GM19025 (cell line): ENCODE measurements at regions not wholly inside any gene's neighbourhood (a gene's known extent, or its start where the extent isn't known, plus 50 kb on each side); places are given as distances from the start of the nearest gene placed in this dataset.

Experiments used
- ATAC-seq: cut with Tn5 transposase; IDR thresholded peaks from one replicate; pipeline ENCODE4 v1.9.1; 2021; ENCODE audit warnings: mild to moderate bottlenecking, low read depth, moderate library complexity; ENCODE audit not compliant: unreplicated experiment

DNA sequence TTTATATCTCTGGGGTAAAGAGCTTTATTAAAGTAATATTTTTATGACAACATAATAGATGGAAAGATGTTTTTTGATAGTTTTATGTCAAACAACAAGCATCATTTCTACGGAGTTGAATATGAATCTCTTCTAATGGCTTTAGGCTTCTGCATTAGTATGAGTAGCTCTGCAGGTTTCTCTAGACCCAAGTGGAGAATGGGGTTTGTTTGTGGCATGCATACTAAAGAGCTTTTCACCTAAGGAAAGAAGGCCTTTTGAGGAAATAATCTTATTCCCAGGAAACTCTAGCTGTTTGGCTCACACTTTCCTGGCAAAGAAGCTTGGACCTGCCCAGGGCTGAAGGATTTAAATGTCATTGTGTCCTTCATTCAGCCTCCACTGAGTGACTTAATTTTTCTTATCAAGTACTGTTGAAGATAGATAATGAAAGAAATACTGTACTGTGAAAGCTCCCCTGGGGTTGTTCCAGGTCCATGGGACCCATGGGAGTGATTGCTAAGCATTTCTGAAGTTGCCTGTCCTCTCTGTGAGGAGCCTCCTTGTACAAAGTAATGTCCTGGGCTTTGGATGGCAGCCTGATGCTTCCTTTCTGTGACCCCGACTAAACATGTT lies 469.3 kb downstream of the LRIG3 start:
- ATAC-seq = no peak

DNA sequence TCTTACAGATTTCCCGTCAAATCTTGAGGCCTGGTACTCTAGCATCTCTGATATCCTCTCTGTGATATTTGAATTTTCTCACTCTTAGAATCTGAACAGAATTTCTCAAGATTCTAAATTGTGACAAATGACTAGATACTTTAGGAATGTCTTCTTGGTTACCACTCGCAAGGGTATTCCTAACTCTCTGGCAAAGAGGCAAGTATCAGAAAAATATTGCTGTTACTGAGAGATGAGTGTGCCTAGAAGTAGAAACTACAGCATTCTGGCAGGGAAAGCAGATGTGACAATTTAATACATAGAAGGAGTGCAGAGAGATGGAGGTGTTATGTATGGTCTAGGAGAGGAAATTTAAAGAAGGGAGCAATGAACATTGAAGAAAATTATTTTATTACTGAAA lies 467.8 kb downstream of the LRIG3 start:
- no peak for ATAC-seq

DNA sequence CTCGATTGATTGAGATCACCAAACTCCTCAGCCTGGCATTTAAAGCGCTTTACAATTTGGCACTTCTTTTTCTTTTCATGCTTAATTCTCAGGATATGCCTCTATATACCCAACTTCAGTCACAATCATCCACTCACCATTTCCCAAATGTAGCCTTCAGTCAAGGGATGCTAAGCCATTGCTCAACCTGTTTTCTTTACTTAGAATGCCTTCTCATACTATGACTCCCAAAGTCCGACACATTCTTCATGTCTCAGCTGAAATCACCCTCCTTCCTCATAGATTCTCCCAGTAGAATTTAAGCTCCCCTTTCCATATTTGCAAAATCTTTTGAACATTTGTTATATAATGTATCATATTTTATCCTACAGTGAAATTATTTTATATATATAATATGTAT lies 467.0 kb downstream of the LRIG3 start:
- no peak for ATAC-seq

DNA sequence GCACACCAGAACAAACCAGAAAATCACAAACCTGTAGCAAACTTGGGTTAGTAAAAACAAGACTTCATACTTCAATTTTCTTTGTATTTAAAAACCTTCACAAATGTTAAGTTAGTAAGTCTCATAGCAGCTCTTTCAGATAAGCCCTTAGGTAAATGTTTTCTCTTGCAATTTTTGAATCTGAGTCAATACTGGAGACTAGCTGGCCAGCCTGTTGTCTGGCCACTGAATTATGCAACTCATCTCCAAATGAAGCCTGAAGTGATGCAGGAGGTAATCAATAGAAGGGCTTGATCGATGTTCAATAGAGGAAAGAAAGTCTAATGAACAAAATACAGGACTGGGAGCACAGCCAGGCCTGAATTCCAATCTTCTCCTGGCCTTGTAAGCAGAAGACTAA lies 465.2 kb downstream of the LRIG3 start:
- no peak for ATAC-seq

DNA sequence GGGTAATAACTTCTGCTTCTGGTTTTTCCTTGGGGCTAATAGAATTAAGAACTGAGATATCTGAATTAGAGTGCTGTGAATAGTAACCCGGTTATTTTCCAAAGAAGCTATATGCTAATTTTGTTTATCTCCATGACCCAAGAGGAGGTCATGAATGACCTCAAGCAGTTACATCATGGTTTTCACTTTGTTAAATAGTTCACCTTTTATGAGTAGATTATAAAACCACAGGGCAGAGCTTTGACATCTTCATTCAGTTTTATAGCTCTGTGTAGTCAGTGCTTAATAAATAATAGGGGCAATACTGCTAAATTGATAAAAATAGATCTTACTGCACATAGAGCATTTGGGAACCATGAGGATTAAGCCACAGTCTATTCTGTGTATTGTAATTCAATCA lies 462.2 kb downstream of the LRIG3 start:
- no peak for ATAC-seq

DNA sequence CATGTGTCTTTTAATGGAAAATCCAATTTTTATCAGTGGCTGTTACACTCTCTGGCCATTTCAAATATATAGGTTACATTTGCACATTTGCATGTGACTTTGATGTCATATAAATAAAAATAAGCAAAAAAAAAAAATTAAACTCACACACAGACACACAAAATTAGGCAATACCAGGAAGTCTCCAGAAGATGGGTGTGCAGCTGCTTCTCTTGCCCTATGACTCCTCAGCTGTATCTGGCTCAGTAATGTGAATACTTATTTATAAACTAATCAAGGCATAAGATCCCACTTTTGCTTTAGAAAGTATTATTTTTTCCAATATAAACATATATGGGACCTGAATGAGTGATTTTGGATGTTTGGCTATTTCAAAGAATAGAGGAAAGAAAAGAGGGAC lies 461.1 kb downstream of the LRIG3 start:
- ATAC-seq = no peak

DNA sequence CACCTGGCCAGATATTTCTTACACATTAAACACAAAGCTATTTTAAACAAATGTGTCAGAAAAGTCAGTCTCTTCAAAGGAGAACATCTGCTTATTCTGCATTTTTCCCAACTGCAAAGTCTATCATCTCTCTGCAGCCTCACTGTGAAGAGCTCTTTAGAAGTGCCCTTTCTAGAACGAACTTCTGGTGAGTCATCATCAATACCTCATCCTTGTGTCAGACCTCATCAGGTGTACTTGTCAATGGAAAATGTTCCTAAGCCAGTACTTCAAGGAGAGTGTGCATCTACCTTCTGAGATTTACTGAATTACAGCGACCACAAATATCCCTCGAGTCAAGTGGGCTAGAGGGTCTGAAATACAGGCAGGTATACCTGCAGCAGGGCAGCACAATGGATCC lies 457.3 kb downstream of the LRIG3 start:
- ATAC-seq = no peak

DNA sequence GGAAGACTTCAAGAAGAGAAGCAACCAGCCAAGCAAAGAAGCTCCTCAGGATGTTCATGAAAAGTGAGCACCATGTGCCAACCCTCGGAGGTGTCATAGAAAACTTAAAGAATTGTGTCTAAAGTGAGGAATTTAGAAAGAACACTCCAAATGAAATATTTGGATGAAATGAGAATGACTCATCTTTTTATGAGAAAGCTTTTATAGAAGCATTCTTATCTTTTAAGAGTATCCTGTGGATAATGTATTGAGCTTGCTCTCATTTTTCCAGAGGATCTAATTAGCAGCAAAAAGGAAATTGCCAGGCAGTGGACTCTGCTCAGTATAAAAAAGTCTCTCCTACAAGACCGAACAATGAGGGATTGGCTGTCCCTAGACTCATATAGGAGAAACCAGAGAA lies 454.9 kb downstream of the LRIG3 start:
- no peak for ATAC-seq

DNA sequence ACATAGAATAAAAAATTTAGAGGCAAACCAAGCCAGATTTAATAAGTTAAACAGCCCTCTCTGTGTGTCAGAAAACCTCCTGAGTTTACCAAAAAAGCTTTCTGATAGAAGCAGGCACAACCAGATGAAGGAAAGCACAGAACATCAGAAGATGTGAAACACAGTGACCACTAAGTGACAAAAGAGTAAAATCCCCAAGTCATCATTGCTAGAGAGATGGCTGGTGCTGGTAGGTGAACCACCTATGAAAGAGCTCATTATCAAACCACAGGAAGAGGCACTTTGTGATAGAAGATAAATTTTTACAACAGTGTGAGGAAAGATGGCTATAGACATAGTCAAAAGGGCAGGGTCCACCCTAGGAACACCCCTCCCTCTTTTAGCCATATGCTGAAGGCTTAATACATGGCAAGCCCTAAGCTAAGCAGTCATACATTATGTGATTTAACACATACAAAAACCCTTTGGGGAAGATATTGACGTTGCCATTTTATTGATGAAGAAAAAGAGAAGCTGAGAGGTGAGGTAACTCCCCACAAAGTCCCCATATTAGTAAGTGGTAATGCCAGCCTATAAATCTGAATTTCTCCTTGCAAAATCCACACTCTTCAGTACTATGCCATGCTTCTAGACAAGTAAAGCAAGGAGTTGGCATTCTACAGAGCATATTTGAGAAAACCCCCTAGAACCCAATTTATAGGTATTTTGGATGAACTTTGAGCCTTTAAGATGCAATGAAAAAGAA lies 449.9 kb downstream of the LRIG3 start:
- ATAC-seq = no peak

DNA sequence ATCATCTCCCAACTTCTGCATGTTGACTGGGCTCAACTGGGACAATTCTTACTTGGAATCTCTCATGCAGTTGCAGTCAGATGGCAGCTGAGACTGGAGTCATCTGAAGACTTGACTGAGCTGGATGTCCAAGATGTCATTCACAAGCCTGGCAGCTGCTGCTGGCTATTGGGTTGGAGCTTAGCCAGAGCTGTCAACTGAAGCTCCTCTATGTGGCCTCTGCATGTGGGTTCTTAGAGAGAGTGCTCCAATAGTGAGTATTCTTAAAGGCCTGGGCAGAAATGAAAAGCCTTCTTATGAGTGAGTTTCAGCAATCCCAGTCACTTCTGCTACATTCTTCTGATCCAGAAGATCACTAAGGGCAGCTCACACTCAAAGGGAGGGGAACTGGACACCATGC lies 440.9 kb downstream of the LRIG3 start:
- no peak for ATAC-seq

DNA sequence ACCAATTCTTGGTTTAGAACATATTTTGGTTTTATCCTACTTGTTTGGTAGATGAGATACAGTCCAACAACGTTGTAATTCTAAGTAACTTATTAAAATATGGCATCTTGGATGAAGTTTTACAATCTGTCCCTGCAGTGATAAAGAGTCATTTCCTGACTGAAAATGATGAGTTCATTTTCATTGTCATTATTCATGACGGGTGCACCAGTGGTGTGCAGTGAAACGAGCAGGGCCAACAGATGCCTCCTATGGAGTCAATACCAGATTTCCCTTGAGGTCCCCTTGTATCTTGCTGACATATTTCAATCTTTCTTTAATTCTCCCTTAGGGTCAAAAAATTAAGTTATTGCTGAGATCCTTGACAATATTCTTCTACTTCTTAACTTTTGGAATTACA lies 438.5 kb downstream of the LRIG3 start:
- ATAC-seq = no peak

DNA sequence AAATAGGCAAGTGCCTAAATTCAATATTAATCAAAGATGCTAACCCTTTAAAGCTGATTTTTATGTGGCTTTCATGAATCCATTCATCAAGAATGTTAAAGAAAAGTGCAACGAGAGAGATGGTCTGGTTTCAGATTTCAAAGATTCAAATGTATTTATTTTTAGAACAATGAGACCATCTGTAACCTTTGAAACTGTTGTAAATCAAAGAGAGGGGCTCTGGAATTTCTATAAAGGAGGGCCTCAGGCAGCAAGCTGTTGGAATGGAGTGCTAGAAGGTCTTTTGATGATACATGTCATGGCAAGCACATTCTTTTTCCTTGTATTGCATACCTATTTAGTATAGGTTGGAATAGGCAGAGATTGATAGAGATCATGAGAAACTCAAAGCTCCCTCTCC lies 433.0 kb downstream of the LRIG3 start:
- ATAC-seq = no peak

DNA sequence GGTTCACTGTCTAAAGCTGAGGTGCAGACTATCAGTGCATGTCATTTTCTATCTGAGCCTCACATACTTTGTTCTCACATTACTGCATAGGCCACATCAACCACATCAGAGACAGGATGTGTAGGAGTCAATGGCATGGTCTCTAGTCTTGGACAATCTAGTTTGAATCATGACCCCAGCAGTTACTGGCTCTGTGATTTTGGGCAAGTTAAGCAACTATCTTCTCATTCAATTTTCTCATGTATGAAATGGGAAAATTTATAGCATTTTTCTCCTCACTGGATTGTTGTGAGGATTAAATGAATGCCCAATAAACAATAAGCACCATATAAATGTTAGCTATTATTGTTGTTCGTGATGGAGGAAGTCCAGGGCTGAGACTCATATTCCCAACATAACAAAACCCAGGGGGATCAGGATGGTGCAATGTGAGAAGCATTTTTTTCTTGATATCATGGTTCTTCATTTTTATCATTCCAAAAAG lies 432.6 kb downstream of the LRIG3 start:
- no peak for ATAC-seq

DNA sequence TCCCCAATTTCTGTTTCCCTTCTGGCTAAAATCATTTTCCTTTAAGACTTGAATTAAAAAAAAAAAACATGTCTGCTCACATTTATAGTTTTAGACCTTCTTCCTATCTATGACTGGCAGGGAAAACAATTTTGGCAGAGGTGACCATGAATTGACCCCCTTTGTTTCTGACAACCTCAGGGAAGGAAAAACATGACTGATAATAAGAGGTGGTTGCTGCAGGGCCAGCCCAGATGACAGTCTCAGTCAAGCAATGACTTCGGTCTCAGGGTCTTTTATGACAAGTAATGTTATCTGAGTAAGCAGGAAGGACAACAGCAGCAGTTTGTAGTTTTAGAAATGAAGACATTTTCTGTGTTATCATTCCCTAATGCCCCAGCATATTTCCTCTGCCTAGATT lies 430.9 kb downstream of the LRIG3 start:
- ATAC-seq = no peak

DNA sequence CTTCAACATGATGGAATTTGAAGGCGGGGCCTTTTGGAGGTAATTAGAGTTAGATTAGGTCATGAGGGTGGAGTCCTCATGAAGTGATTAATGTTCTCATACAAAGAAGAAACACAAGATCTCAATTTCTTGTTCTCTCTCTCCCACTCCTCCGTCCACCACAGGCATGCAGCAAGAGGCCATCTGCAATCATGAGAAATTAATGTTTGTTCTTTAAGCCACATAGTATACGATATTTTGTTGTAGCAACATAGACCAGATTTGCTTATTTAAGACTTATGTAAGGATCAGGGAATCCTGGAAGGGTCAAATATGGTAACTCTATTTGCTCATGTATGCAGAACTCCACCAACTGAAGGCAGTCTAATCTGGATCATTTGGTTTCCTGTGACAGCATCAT lies 429.0 kb downstream of the LRIG3 start:
- ATAC-seq = no peak

DNA sequence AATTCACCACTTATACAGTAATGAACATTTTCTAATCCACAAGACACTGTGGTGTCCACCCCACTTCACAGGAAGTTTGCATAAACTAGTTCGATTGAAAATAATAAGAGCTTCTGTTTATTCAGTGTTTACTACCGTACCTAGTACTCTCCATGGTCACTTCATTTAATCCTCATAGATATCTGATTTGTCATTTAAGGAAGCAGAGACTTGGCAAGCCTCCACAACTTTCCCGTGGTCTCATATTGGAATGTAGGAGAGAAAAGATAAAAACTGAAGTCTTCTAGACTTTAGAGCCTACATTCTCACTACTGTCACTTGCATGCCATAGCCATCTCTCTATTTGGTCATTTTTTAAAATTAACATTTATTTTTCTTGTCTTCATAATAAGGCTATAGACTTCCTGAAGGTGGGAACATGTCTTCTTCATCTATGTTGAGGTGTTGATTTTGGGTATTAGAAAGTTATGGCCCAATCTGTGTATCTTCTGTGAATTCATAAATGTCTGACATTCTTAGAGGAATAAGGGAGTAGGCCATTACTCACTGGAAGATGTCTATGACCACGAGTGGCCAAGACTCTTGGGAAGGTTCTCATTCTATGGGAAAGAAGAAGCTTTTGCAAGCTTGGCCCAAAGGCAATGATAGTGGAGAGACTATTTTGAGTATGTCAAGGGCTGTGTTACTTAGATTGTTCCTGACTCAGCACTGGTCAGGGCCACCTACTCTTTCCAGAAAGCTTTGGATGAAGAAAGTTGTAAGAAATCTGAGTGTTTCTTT lies 423.7 kb downstream of the LRIG3 start:
- no peak for ATAC-seq

DNA sequence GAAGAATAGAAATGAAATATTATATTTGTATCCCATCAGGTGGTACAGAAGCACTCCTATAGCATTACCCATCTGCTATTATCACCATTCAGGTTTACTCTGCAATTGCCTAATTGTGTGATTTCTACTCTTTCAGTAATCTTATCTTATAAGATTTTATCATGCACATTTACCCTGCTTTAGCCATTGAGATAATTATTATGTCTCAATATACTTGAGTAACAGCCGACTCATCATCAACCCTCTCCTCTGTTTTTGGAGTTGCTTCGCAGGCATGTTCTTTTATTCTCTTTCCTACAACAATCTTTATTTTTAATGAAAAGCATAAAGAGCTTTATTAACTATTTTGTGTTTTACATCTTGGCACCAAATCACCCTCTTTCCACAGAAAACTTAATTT lies 419.9 kb downstream of the LRIG3 start:
- ATAC-seq = no peak

DNA sequence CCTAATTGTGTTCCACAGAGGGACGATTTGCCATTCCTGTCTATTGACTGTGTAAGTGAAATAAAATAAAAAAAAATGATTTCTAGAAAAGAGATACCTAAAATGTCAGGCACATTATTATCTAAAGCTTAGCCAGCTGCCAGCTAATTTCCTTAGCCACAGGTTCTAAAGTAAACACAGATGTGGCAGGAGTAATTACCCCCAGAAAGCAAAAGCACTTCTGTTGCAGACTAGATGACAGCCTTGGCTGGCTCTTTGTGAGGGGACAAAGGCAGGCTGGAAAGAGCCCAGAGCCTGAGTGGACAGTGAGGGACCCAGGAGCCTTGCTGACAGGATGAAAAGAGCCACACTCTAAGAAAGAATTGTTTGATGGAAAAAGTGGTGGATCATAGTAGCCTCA lies 418.1 kb downstream of the LRIG3 start:
- ATAC-seq = no peak

DNA sequence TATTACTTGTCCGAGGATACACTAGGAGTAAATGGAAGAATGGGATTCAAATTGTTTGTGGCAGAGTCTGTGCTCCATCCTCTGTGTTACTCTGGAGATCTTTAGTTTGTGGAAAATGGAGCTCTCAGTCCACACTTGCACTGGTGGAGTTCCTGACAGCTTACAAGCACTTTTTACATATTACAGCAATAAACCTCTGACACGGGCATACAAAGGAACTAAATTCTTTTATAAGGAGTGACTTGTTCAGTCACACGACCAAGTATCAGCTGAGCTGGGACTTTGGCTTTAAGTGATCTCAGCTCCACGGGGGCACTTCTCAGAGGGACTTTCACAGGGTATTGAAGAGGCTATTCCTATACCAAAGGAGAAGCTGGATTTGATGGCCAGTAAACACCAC lies 417.5 kb downstream of the LRIG3 start:
- ATAC-seq = no peak

DNA sequence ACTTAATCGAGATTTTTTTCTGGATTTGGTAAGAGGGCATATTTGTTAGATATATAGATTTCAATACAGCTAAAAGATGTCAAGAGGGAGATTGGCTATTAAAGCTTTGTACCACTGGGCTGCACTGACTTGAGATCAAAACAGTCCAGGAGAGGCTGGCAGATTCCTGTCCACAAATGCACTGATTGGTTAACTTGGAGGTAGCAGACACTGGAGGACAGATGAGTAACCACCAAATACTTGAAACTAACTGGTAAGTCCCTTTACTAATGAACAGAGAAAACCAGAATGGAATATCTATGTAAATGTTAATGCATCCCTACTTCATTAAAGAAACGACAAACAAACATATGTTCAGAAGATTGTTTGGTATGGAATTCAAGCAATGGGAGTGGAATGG lies 416.6 kb downstream of the LRIG3 start:
- ATAC-seq = no peak

DNA sequence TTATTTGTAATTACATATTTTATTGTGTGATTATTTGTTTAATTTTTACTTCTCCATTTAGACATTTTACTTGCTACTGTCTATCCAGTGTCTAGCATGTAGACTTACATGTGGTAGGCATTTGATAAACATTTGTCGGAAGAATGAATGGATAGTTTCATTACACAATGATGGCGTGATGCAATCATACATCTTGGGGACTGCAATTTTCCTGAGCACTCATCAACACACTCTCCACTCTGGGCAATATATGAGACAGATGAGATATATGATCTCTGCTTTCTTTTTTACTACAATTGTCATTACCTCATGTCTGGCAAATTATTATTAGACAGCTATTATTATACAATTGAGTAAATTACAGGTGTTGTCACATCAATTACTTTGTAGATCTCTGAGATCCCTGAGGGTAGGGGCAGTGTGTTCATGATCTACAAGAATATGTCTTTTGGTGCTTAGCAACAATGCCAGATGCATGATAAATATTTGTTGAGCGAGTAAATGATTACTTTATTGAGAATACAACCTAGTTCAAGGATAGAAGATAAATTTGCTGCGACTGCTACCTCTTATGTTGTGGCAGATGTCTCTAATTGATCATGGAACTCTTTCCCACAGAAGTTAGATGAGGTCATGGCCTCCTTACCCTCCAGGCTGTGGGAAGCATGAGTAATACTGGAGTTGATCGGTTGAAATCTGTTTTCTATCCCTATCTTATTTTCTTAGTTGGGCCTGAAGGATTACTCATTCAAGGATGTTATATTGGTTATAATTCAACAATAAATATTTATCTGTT lies 416.0 kb downstream of the LRIG3 start:
- no peak for ATAC-seq
